Osteocyte (in vitro differentiated cells): ENCODE measurements at regions not wholly inside any gene's neighbourhood (a gene's known extent, or its start where the extent isn't known, plus 50 kb on each side); places are given as distances from the start of the nearest gene placed in this dataset.

Source experiments
- DNase-seq: peaks from one replicate; pipeline ENCODE4 v3.0.0; 2021; ENCODE audit warnings: mixed read lengths; ENCODE audit not compliant: unreplicated experiment; ENCODE audit errors: extremely low spot score
- H3K27ac Mint-ChIP-seq: one replicate; pipeline ENCODE4 v1.8.0; 2021; ENCODE audit warnings: mild to moderate bottlenecking, mixed read lengths; ENCODE audit not compliant: unreplicated experiment
- H3K27me3 Mint-ChIP-seq: one replicate; pipeline ENCODE4 v1.8.0; 2021; ENCODE audit warnings: mixed read lengths; ENCODE audit not compliant: unreplicated experiment
- H3K36me3 Mint-ChIP-seq: one replicate; pipeline ENCODE4 v1.8.0; 2021; ENCODE audit warnings: mixed read lengths; ENCODE audit not compliant: unreplicated experiment
- H3K4me1 Mint-ChIP-seq: one replicate; pipeline ENCODE4 v1.8.0; 2021; ENCODE audit warnings: mixed read lengths; ENCODE audit not compliant: unreplicated experiment
- H3K4me3 Mint-ChIP-seq: one replicate; pipeline ENCODE4 v1.8.0; 2021; ENCODE audit warnings: mild to moderate bottlenecking, moderate library complexity, mixed read lengths; ENCODE audit not compliant: unreplicated experiment
- H3K9me3 Mint-ChIP-seq: one replicate; pipeline ENCODE4 v1.8.0; 2021; ENCODE audit warnings: mixed read lengths; ENCODE audit not compliant: unreplicated experiment
- CTCF ChIP-seq: fragments of 200-600 bp; sonication (generic); IDR thresholded peaks from 2 replicates; pipeline ENCODE4 v1.5.0; 2021; ENCODE audit warnings: antibody characterized with exemption, mild to moderate bottlenecking, moderate library complexity

GRCh38 chr4:41433361-41433760 is 104.6 kb upstream of the LIMCH1 start:
- TF ChIP-seq CTCF: no peak
- no peaks in the 10 kb centered on the region for H3K36me3 Mint-ChIP-seq
- H3K4me1 Mint-ChIP-seq: no peaks in the 10 kb centered on the region
- peaks cover 6% of the 10 kb centered on the region for H3K27me3 Mint-ChIP-seq
- no peaks in the 10 kb centered on the region for H3K9me3 Mint-ChIP-seq
- H3K4me3 Mint-ChIP-seq: no peak overlapping the region
- no peak overlapping the region for H3K27ac Mint-ChIP-seq
- DNase-seq: no peak

- Mint-ChIP-seq H3K27ac (no peak overlapping the region), H3K4me1 (no peaks in the 10 kb centered on the region), H3K27me3 (peaks cover 4% of the 10 kb centered on the region), H3K36me3 (no peaks in the 10 kb centered on the region), H3K9me3 (no peaks in the 10 kb centered on the region), H3K4me3 (no peak overlapping the region)
- no peak for DNase-seq
- no peak for TF ChIP-seq CTCF
Measured at GRCh38 chr4:41435510-41435909, 102.4 kb upstream of the LIMCH1 start.

- Mint-ChIP-seq H3K9me3 (no peaks in the 10 kb centered on the region), H3K4me3 (no peak overlapping the region)
Measured at GRCh38 chr4:41436419-41436818, 101.5 kb upstream of the LIMCH1 start.

GRCh38 chr4:41437111-41437536 is 100.8 kb upstream of the LIMCH1 start:
- Mint-ChIP-seq H3K36me3 (no peaks in the 10 kb centered on the region), H3K27me3 (peaks cover 4% of the 10 kb centered on the region), H3K4me3 (no peak overlapping the region), H3K4me1 (no peaks in the 10 kb centered on the region), H3K9me3 (no peaks in the 10 kb centered on the region), H3K27ac (no peak overlapping the region)
- no peak for DNase-seq
- no peak for TF ChIP-seq CTCF

More at GRCh38 chr4:41436419-41436818, 101.5 kb upstream of the LIMCH1 start:
- no peaks in the 10 kb centered on the region for H3K36me3 Mint-ChIP-seq
- no peak for DNase-seq
- H3K4me1 Mint-ChIP-seq: no peaks in the 10 kb centered on the region
- TF ChIP-seq CTCF: no peak
- H3K27ac Mint-ChIP-seq: no peak overlapping the region
- H3K27me3 Mint-ChIP-seq: peaks cover 4% of the 10 kb centered on the region

GRCh38 chr4:41438931-41439297 is 99.0 kb upstream of the LIMCH1 start:
- TF ChIP-seq CTCF: no peak
- Mint-ChIP-seq H3K36me3 (no peaks in the 10 kb centered on the region), H3K27ac (no peak overlapping the region), H3K4me3 (no peak overlapping the region), H3K9me3 (no peaks in the 10 kb centered on the region), H3K4me1 (no peaks in the 10 kb centered on the region), H3K27me3 (peaks cover 4% of the 10 kb centered on the region)
- DNase-seq: no peak
